Non-pigmented ciliary epithelial cell (primary cell): ENCODE measurements at regions not wholly inside any gene's neighbourhood (a gene's known extent, or its start where the extent isn't known, plus 50 kb on each side); places are given as distances from the start of the nearest gene placed in this dataset.
A peak's percentile ranks its signal among the peaks of the same experiment; 100 is the strongest.
"Not testable (repeated sequence)": the region's sequence is repeated elsewhere in the genome, so short reads cannot be mapped to it uniquely, and the experiment has no call there.

Source experiments
- DNase-seq: peaks from one replicate; pipeline ENCODE4 v3.0.0-alpha.2; 2010; ENCODE audit warnings: low read depth

- DNase-seq, result no peak
Measured at GRCh38 chr22:46026899-46027210, 49.9 kb upstream of the WNT7B start.

- DNase-seq, result no peak
Measured at GRCh38 chr22:46027211-46028105, 50.5 kb upstream of the WNT7B start.

GRCh38 chr22:46028106-46028991, 51.4 kb upstream of the WNT7B start:
- DNase-seq, result no peak

DNA sequence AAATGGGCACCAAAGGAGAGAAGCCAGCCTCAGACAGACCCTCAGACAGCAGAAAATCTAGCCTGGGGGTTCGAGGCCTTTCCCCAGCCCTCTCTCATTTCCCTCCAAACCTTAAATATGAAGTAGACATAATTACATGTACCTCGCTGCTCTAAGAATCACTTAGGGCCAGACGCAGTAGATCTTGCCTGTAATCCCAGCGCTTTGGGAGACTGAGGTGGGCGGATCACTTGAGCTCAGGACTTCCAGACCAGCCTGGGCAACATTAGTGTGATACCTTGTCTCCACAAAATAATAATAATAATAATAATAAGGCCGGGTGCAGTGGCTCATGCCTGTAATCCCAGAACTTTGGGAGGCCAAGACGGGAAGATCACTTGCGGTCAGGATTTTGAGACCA, 52.1 kb upstream of the WNT7B start:
- DNase-seq, result no peak

DNA sequence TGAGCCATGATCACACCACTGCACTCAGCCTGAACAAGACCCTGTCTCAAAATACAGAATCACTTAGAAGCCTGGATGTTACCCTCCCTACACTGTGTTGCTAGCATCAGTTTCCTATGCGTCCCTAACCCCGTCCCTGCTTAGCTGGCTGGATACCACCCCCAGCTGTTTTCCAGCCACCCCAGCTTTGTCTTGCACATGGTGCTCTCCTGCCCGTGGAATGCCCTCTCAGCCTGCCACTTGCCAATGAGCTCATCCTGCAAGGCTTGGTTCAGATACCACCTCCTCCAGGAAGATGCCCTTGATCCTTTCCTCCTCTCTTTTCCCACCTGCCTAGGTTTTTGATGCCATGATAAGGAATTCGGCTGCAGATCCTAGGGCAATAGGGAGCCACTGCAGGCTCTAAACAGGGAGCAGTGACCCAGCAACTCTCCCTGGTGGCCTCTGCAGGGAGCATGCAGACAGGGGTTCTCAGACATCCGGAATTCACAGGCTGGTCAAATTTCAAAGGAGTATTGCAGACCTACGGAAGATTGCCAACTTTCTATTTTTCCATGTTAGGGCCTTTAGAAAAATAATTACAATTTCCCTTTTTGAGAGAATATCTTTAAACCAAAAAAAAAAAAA, 52.7 kb upstream of the WNT7B start:
- no peak for DNase-seq

DNA sequence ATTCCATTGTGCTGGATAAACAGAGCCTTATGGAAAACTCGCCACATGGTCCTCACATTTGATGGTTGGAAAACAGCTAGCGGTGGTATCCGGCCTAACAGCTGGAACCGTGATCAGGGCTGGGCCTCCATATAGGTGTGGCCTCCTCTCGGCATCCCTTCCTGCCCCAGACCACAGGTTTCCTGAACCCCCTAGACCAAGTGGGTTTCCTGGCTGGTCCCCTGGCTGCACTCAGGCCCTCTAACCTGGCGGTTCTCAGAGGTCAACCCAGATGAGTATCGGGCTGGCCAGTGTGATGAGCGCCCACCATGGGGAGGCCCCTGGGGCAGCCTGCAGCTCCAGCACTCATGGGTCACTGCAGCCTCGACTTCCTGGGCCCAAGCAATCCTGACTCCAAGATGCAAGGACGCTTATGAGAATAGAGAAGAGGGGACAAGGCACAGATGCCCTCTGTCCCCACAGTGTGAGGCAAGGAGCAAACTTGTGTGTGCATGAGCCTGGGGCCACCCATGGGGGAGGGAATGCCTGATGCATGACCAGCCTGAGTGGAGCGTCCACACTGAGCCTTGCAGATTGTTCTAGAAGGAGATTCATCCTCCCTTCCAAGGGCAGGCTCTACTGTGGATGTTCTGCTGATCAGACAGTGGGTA, 53.4 kb upstream of the WNT7B start:
- no peak for DNase-seq

DNA sequence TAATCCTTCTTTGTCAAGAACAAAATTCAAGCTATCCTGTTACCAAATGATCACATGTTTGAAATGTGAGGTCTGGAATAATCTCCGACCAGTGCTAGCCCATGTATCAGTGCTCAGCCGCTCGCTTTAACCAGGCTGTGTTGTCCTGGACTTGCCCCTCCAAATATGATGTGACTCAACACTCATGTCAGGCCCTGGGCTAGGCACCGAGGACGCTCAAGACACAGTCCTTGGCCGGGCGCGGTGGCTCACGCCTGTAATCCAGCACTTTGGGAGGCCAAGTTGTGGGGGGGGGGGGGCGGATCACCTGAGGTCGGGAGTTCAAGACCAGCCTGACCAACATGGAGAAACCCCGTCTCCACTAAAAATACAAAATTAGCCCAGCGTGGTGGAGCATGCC, 54.1 kb upstream of the WNT7B start:
- DNase-seq, result no peak

DNA sequence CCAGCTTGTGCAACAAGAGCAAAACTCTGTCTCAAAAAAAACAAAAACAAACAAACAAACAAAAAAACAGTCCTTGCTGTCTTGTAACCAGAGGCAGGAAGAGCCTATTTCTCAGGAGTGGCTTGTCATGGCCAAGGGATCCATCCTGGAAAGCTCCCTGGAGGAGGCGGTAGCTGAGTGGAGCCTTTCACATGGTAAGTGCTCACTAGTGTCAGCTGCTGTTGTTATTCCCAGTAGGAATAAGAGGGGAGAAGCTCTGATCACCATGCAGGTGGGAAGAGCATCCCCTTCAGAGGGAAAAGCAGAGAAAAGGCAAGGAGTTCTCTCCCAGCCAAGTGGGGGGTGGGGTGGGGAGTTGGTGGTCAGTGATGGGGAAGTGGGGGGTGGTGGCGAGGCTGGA, 54.6 kb upstream of the WNT7B start:
- no peak for DNase-seq

DNA sequence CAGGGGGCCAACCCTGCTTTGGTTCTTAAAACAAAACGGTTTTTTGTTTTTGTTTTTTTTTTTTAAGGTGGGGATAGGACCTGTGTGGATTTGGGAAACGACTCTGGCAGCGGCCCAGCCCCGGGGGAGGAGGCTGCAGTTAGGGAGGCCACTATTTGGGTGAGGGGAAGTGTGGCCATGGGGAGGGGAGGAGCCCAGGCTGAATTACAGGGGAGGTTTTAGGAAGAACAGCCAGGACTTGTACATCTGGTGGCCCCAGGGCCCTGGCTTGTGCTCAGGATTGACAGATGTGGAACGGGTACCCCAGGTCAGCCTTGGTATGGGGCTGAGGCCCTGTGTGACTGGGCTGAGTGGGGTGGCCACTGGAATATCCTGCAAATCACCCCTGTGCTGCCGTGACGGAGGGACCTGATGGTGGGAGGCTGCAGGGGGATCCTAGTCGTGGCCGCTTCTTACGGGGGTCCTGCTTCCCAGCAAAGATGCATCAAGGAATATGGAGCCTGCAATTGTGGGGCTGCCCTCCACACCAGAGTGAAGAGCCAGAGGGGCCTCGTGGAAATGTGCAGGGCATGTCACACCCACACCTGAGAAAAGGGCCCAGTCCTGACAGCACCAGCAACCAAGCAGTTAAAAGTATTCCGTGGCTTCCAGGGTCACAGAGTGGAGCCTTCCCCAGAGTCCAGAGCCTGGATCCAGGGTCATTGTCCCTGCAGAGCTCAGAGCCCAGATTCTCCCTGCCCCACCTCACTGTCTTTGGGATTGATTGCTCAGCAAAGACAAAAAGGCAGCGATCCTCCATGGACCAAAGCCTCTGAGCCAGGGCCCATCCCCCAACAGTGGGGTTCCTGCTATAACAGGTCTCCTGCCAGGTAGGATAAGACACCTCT, 55.2 kb upstream of the WNT7B start:
- DNase-seq, result no peak

DNA sequence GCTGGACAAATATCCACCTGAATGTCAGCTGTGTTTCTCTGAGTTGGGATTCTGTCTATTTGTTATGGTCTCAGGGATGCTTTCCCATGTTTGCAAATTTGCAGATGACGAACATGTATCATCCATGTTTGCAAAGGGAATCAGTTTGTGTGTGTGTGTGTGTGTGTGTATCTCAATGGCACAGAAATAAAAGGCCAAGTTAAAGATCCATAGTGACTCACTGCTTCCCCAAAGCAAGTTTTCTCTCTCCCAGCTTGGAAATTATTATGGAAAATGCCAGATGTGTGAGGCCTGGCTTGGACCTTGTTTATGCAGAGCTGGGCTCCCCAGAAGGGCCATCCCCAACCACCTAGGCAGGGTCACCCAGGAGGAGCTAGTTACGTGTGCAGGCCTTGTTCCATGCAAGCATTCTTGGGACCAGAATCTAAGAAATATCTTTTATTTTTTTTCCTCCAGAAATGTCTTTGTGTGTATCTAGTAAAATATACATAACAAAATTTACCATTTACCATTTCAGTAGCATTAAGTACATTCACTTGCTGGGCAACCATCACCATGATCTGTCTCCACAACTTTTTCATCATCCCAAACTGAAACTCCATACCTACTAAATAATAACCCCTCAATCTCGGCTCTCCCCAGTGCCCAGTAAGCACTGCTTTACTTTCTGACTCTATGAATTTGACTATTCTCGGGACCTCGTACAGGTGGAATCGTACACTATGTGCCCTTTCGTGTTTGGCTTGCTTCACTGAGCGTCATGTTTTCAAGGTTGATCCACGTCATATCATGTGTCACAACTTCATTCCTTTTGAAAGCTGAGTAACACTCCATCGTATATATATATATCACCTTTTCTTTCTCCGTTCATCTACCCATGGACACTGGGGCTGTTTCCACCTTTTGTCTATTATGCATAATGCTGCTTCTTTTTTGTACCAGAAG, 56.6 kb upstream of the WNT7B start:
- no peak for DNase-seq

DNA sequence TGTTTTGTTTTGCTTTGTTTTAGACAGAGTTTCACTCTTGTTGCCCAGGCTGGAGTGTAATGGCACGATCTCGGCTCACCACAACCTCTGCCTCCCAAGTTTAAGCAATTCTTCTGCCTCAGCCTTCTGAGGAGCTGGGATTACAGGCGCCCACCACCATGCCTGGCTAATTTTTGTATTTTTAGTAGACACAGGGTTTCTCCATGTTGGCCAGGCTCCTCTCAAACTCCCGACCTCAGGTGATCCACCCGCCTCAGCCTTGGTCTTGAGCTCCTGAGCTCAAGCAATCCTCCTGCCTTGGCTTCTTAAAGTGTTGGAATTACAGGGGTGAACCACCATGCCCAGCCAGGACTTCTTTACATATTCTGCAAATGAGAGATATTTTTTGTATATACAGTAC, 57.5 kb upstream of the WNT7B start:
- not testable (repeated sequence) for DNase-seq

- DNase-seq, result no peak
Measured at GRCh38 chr22:46035380-46035741, 58.4 kb upstream of the WNT7B start.

DNA sequence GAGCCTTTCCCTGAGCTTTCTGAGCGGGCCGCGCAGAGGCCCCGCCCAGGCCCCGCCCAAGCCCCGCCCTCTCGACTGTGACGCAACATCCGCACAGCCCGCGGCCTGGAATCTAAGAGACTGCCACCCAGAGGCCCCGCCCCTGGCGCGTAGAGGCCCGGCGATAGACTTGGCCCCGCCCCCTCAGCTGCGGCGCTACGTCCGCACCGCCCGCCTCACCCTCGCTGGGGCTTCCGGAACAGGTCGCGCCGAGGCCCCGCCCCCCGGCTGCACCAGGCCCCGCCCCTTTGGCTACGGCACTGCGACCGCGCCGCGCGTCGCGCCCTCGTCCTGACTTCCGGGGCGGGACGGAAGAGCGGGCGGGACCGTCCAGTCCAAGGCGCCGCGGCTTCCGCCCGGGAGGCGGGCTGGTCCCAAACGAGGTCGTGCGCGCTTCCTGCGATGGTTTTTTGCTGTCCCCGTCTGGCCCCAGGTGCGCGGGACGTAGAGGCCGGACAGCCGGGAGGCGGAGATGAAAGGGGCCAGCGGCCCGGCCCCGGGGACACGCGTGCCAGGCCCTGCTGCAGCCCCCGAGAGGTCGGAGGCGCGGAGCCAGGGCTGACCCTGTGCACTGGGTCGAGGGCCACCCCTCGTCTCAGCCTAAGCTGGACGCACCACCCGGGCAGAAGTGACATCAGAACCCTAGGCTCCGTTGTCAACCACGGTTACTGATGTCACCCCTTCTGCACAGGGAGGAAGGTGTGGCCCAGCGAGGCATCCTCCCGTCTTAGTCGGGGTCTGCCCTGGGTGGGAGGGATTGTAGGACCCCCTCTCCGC, 59.0 kb upstream of the WNT7B start:
- peak; percentile 86 for DNase-seq

- DNase-seq, result no peak
Measured at GRCh38 chr22:46036558-46037408, 59.8 kb upstream of the WNT7B start.

DNA sequence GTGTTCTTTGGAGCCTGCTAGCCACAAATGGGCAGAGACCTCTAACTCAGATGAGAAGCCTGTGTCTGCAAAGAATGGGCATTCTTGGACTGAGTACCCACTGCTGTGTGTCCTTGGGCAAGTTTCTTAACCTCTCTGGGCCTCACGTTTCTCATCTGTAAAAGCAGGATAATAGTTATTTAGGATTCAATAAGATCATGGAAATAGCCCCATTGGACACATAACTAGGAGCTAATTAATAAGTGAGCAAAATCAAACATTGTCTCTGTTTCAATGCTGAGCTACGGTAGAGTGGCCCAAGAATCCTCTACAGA, 61.2 kb upstream of the WNT7B start:
- no peak for DNase-seq

- DNase-seq, result no peak
Measured at GRCh38 chr22:46038516-46039430, 61.8 kb upstream of the WNT7B start.

DNA sequence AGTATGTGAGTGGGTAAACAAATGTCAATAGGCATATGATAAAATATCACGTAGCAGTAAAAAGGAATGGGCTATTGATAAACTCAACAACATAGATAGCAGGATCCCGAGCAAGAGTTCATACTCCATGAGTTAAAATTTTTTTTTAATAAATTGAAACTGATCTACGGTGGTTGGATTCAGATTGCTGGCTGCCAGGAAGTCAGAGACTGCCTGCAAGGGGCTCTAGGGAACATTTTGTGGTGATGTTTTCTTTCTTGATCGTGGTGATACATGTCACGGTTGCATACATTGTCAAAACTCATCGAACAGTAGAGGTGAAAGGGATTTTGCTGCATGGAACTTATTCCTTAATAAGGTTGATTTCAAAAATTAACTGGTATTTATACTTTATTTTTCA, 62.6 kb upstream of the WNT7B start:
- DNase-seq, result no peak
